ENCODE measurements at regions not wholly inside any gene's neighbourhood (a gene's known extent, or its start where the extent isn't known, plus 50 kb on each side); places are given as distances from the start of the nearest gene placed in this dataset.

DNA sequence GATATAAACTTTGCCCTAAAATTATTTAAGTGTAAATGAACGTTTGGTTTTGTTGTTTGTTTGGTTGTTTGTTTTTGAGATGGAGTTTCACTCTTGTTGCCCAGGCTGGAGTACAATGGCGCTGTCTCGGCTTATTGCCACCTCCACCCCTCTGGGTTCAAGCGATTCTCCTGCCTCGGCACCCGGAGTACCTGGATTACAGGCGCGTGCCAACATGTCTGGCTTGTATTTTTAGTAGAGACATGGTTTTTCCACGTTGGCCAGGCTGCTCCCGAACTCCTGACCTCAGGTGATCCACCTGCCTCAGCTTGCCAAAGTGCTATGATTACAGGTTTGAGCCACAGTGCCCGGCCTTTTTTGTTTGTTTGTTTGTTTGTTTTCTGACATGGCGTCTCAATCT lies 87.9 kb upstream of the CHD2 start (continued):
- TF ChIP-seq, protein P1, sequence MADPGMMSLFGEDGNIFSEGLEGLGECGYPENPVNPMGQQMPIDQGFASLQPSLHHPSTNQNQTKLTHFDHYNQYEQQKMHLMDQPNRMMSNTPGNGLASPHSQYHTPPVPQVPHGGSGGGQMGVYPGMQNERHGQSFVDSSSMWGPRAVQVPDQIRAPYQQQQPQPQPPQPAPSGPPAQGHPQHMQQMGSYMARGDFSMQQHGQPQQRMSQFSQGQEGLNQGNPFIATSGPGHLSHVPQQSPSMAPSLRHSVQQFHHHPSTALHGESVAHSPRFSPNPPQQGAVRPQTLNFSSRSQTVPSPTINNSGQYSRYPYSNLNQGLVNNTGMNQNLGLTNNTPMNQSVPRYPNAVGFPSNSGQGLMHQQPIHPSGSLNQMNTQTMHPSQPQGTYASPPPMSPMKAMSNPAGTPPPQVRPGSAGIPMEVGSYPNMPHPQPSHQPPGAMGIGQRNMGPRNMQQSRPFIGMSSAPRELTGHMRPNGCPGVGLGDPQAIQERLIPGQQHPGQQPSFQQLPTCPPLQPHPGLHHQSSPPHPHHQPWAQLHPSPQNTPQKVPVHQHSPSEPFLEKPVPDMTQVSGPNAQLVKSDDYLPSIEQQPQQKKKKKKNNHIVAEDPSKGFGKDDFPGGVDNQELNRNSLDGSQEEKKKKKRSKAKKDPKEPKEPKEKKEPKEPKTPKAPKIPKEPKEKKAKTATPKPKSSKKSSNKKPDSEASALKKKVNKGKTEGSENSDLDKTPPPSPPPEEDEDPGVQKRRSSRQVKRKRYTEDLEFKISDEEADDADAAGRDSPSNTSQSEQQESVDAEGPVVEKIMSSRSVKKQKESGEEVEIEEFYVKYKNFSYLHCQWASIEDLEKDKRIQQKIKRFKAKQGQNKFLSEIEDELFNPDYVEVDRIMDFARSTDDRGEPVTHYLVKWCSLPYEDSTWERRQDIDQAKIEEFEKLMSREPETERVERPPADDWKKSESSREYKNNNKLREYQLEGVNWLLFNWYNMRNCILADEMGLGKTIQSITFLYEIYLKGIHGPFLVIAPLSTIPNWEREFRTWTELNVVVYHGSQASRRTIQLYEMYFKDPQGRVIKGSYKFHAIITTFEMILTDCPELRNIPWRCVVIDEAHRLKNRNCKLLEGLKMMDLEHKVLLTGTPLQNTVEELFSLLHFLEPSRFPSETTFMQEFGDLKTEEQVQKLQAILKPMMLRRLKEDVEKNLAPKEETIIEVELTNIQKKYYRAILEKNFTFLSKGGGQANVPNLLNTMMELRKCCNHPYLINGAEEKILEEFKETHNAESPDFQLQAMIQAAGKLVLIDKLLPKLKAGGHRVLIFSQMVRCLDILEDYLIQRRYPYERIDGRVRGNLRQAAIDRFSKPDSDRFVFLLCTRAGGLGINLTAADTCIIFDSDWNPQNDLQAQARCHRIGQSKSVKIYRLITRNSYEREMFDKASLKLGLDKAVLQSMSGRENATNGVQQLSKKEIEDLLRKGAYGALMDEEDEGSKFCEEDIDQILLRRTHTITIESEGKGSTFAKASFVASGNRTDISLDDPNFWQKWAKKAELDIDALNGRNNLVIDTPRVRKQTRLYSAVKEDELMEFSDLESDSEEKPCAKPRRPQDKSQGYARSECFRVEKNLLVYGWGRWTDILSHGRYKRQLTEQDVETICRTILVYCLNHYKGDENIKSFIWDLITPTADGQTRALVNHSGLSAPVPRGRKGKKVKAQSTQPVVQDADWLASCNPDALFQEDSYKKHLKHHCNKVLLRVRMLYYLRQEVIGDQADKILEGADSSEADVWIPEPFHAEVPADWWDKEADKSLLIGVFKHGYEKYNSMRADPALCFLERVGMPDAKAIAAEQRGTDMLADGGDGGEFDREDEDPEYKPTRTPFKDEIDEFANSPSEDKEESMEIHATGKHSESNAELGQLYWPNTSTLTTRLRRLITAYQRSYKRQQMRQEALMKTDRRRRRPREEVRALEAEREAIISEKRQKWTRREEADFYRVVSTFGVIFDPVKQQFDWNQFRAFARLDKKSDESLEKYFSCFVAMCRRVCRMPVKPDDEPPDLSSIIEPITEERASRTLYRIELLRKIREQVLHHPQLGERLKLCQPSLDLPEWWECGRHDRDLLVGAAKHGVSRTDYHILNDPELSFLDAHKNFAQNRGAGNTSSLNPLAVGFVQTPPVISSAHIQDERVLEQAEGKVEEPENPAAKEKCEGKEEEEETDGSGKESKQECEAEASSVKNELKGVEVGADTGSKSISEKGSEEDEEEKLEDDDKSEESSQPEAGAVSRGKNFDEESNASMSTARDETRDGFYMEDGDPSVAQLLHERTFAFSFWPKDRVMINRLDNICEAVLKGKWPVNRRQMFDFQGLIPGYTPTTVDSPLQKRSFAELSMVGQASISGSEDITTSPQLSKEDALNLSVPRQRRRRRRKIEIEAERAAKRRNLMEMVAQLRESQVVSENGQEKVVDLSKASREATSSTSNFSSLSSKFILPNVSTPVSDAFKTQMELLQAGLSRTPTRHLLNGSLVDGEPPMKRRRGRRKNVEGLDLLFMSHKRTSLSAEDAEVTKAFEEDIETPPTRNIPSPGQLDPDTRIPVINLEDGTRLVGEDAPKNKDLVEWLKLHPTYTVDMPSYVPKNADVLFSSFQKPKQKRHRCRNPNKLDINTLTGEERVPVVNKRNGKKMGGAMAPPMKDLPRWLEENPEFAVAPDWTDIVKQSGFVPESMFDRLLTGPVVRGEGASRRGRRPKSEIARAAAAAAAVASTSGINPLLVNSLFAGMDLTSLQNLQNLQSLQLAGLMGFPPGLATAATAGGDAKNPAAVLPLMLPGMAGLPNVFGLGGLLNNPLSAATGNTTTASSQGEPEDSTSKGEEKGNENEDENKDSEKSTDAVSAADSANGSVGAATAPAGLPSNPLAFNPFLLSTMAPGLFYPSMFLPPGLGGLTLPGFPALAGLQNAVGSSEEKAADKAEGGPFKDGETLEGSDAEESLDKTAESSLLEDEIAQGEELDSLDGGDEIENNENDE (IDR thresholded peaks at IDR 0.05; ENCODE audit: insufficient replicate concordance, low read length), result no peak
- TF ChIP-seq JUN (IDR thresholded peaks at IDR 0.05; ENCODE audit: low read depth, low read length) (no peak), HDAC2 (IDR thresholded peaks at IDR 0.05; ENCODE audit: borderline replicate concordance in 1 of 2, low read depth in 2 of 2, low read length in 2 of 2) (no peak), EGR1 (IDR thresholded peaks at IDR 0.05; ENCODE audit: borderline replicate concordance, low read depth, low read length) (no peak), TBP (IDR thresholded peaks at IDR 0.05; ENCODE audit: low read depth, low read length) (no peak)
- TF ChIP-seq, protein P2, sequence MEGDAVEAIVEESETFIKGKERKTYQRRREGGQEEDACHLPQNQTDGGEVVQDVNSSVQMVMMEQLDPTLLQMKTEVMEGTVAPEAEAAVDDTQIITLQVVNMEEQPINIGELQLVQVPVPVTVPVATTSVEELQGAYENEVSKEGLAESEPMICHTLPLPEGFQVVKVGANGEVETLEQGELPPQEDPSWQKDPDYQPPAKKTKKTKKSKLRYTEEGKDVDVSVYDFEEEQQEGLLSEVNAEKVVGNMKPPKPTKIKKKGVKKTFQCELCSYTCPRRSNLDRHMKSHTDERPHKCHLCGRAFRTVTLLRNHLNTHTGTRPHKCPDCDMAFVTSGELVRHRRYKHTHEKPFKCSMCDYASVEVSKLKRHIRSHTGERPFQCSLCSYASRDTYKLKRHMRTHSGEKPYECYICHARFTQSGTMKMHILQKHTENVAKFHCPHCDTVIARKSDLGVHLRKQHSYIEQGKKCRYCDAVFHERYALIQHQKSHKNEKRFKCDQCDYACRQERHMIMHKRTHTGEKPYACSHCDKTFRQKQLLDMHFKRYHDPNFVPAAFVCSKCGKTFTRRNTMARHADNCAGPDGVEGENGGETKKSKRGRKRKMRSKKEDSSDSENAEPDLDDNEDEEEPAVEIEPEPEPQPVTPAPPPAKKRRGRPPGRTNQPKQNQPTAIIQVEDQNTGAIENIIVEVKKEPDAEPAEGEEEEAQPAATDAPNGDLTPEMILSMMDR (IDR thresholded peaks at IDR 0.05; ENCODE audit: control extremely low read depth in 1 of 3, insufficient read depth in 1 of 3, low read depth in 1 of 3, low read length in 3 of 3), result no peak
